ENCODE measurements at regions not wholly inside any gene's neighbourhood (a gene's known extent, or its start where the extent isn't known, plus 50 kb on each side); places are given as distances from the start of the nearest gene placed in this dataset.

GRCh38 chrX:99077099-99077498 is 1333.0 kb downstream of the PCDH19 start:
- CTCF ChIA-PET, result interaction anchor here (0.6 kb wide), 1 partner anchor 620 kb away, joined by 3 read pairs; no protein-coding TSS in a partner anchor

DNA sequence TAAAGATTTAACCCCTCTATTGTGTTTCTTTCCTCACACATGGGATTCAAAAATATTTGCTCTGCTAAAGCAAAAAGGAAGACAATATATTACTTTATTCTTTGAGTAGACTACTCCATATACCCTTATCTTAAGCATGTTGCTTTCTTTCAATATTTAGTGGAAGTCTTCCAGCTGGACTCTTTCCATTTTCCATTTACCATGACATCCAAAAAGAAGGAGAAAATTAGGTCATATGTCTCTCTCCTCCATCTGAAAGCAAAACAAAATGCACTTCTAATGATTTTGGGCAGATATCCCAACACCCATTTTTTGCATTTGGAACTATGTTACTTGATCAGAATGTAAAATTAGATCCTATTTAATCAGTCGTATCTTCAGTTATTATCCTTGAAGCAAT is 1336.5 kb downstream of the PCDH19 start:
- Mint-ChIP-seq H3K27ac (ENCODE audit: low read depth, unreplicated experiment) (no peak overlapping the region), H3K9me3 (ENCODE audit: unreplicated experiment) (no peaks in the 10 kb centered on the region), H3K4me3 (ENCODE audit: unreplicated experiment) (no peak overlapping the region), H3K36me3 (ENCODE audit: insufficient read depth, unreplicated experiment) (no peaks in the 10 kb centered on the region), H3K4me1 (ENCODE audit: insufficient read depth, unreplicated experiment) (no peaks in the 10 kb centered on the region), H3K27me3 (ENCODE audit: insufficient read depth, unreplicated experiment) (peaks cover 33% of the 10 kb centered on the region)
- ChIA-PET CTCF (no interaction called here), POLR2A (no interaction called here)
- BruUV-seq (replicated peaks), result no TSS peak
- TF ChIP-seq, protein P1, sequence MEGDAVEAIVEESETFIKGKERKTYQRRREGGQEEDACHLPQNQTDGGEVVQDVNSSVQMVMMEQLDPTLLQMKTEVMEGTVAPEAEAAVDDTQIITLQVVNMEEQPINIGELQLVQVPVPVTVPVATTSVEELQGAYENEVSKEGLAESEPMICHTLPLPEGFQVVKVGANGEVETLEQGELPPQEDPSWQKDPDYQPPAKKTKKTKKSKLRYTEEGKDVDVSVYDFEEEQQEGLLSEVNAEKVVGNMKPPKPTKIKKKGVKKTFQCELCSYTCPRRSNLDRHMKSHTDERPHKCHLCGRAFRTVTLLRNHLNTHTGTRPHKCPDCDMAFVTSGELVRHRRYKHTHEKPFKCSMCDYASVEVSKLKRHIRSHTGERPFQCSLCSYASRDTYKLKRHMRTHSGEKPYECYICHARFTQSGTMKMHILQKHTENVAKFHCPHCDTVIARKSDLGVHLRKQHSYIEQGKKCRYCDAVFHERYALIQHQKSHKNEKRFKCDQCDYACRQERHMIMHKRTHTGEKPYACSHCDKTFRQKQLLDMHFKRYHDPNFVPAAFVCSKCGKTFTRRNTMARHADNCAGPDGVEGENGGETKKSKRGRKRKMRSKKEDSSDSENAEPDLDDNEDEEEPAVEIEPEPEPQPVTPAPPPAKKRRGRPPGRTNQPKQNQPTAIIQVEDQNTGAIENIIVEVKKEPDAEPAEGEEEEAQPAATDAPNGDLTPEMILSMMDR (IDR thresholded peaks at IDR 0.05; ENCODE audit: unreplicated experiment), result no peak
- DNase-seq (ENCODE audit: unreplicated experiment), result no peak
- intact Hi-C loops (cut with micrococcal nuclease), result no loop called here

More at GRCh38 chrX:99077099-99077498, 1333.0 kb downstream of the PCDH19 start:
- no TSS peak for BruUV-seq (replicated peaks)
- H3K27me3 Mint-ChIP-seq (ENCODE audit: insufficient read depth, unreplicated experiment), result peaks cover 11% of the 10 kb centered on the region
- H3K4me1 Mint-ChIP-seq (ENCODE audit: insufficient read depth, unreplicated experiment), result no peaks in the 10 kb centered on the region
- no peaks in the 10 kb centered on the region for H3K36me3 Mint-ChIP-seq (ENCODE audit: insufficient read depth, unreplicated experiment)
- intact Hi-C loops (cut with micrococcal nuclease), result no loop called here
- H3K4me3 Mint-ChIP-seq (ENCODE audit: unreplicated experiment), result no peak overlapping the region
- DNase-seq (ENCODE audit: unreplicated experiment), result no peak
- H3K27ac Mint-ChIP-seq (ENCODE audit: low read depth, unreplicated experiment), result no peak overlapping the region
- POLR2A ChIA-PET, result no interaction called here
- TF ChIP-seq, protein P1 (IDR thresholded peaks at IDR 0.05; ENCODE audit: unreplicated experiment), result no peak
- no peaks in the 10 kb centered on the region for H3K9me3 Mint-ChIP-seq (ENCODE audit: unreplicated experiment)

DNA sequence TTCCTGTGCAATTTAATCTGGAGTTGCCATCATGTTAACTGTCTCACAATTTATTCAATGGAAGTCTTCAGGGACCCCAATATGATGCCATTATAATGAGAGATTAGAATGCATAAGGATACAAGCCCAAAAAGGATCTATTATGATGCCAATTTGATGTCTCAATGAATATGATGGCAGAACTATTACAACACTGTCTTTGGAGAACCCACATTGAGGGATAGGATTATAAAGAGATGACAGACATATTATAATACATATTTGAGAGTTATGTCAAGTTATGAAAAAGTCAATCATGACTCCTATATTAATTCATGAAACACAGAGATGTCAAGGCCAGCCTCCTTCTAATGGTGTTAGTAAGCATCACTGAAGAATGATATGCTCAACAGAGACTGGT is 1358.4 kb downstream of the PCDH19 start:
- CTCF ChIA-PET, result no interaction called here
- H3K27ac Mint-ChIP-seq (ENCODE audit: low read depth, unreplicated experiment), result no peak overlapping the region
- intact Hi-C loops (cut with micrococcal nuclease), result no loop called here

DNA sequence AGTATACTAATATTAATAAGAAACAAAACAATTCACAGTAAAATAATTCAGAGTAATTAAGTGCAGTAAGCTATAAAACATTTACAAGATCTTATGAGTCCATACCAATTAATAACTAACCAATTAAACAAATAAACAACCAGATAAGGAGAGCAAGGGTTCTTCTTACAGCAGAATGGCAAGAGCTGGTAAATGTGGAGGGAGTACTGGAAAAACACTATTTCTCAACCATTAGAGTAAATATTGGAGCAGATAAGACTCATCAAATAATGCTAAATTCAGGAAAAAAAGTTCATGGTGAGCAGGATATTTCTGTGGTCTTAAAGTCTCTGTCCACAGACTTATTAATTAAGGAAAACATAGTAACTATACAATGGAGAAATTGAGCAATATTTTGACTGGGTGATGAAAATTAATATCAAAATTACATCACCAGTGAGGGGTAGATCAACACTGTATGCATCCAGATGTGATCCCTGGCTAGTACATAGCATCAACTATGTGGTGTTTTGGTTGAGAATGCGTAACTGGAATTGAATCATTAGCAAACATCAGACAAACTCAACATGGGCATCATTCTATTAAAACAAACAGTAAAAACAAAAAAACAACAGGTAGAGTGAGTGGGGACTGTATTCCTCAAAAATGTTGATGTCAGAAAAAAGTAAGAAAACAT is 1376.7 kb downstream of the PCDH19 start:
- ChIA-PET CTCF (no interaction called here), POLR2A (no interaction called here)
- TF ChIP-seq, protein P1 (IDR thresholded peaks at IDR 0.05; ENCODE audit: unreplicated experiment), result no peak
- H3K9me3 Mint-ChIP-seq (ENCODE audit: unreplicated experiment), result no peaks in the 10 kb centered on the region
- H3K36me3 Mint-ChIP-seq (ENCODE audit: insufficient read depth, unreplicated experiment), result no peaks in the 10 kb centered on the region
- H3K27ac Mint-ChIP-seq (ENCODE audit: low read depth, unreplicated experiment), result no peak overlapping the region
- no peaks in the 10 kb centered on the region for H3K4me1 Mint-ChIP-seq (ENCODE audit: insufficient read depth, unreplicated experiment)
- no peak for DNase-seq (ENCODE audit: unreplicated experiment)
- no TSS peak for BruUV-seq (replicated peaks)
- intact Hi-C loops (cut with micrococcal nuclease), result no loop called here
- H3K4me3 Mint-ChIP-seq (ENCODE audit: unreplicated experiment), result no peak overlapping the region
- H3K27me3 Mint-ChIP-seq (ENCODE audit: insufficient read depth, unreplicated experiment), result peaks cover 25% of the 10 kb centered on the region

More for the DNA sequence above, 1358.4 kb downstream of the PCDH19 start:
- no peaks in the 10 kb centered on the region for H3K4me1 Mint-ChIP-seq (ENCODE audit: insufficient read depth, unreplicated experiment)
- H3K27me3 Mint-ChIP-seq (ENCODE audit: insufficient read depth, unreplicated experiment), result peaks cover 26% of the 10 kb centered on the region
- peaks cover 2% of the 10 kb centered on the region for H3K9me3 Mint-ChIP-seq (ENCODE audit: unreplicated experiment)
- no peak for DNase-seq (ENCODE audit: unreplicated experiment)
- no peaks in the 10 kb centered on the region for H3K36me3 Mint-ChIP-seq (ENCODE audit: insufficient read depth, unreplicated experiment)
- no TSS peak for BruUV-seq (replicated peaks)
- H3K4me3 Mint-ChIP-seq (ENCODE audit: unreplicated experiment), result no peak overlapping the region
- POLR2A ChIA-PET, result no interaction called here
- TF ChIP-seq, protein P1 (IDR thresholded peaks at IDR 0.05; ENCODE audit: unreplicated experiment), result no peak

All from MCF 10A (cell line).